VCaP (cell line): ENCODE measurements at regions not wholly inside any gene's neighbourhood (a gene's known extent, or its start where the extent isn't known, plus 50 kb on each side); places are given as distances from the start of the nearest gene placed in this dataset.
A peak's percentile ranks its signal among the peaks of the same experiment; 100 is the strongest.

ENCODE experiments used
- H3K27ac ChIP-seq: fragments of 450-650 bp; 2 replicates; pipeline ENCODE4 v1.5.1; 2017
- CTCF ChIP-seq: fragments of 450-650 bp; conservative IDR thresholded peaks from 2 replicates; pipeline ENCODE4 v1.5.1; 2017; ENCODE audit warnings: mild to moderate bottlenecking, moderate library complexity

DNA sequence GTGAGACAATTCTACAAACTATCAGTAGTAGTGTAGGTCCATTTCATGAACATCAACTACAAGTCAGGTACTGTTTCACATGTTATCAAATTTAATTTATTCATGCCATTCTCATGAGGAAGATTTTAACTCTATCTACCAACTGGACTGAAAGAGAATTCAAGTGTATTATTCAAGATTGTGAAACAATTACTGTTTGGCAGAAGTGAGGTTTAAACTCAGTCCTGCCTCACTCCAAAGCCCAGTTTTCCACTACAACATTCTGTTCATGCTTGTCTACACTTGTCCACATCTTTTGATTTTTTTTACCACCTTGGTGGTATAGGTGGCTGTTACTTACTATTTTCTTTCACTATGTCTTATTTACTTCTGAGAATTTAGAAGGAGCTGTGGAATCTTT lies 272.9 kb downstream of the TGFB2 start:
- no peak for TF ChIP-seq CTCF
- no peak overlapping the region for H3K27ac ChIP-seq

- TF ChIP-seq CTCF, result no peak
- no peak overlapping the region for H3K27ac ChIP-seq
Measured at GRCh38 chr1:218620956-218621355, 275.8 kb downstream of the TGFB2 start.

DNA sequence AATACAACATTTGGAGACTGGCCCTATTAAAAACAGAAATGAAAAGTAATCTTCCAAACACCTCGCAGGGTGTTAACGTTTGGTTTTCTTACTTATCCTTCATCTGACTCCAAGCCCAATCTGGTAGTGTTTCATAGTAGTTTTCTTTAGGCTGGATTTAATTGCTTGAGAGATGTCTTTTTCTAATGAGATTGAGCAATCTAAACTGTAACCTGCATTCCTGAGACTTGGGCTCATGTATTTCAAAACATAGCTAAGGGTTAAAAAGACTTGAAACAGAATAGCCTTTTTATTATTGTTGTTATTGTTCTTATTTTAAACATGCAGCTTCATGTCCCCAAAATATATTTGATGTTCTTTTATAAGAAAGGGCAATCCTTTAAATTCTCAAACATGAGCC lies 278.9 kb downstream of the TGFB2 start:
- no peak for TF ChIP-seq CTCF
- H3K27ac ChIP-seq, result peak overlapping the region; percentile 20; the same call in 1 of the 2 replicates

DNA sequence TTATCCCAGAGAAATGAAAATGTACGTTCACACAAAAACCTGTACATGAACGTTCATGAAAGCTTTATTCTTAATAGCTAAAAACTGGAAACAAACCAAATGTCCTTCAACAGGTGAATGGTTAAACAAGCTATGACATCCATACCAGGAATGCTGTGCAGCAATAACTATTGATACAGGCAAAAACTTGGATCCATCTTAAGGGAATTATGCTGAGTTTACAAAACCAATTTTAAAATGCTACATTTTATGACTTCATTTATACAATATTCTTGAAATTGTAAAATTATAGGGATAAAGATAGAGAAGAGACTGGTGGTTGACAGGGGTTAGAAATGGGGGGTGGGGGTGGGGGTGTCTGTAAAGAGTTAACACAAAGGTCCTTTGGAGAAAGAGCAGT lies 280.3 kb downstream of the TGFB2 start:
- peak overlapping the region; percentile 20; the same call in 1 of the 2 replicates for H3K27ac ChIP-seq
- no peak for TF ChIP-seq CTCF

DNA sequence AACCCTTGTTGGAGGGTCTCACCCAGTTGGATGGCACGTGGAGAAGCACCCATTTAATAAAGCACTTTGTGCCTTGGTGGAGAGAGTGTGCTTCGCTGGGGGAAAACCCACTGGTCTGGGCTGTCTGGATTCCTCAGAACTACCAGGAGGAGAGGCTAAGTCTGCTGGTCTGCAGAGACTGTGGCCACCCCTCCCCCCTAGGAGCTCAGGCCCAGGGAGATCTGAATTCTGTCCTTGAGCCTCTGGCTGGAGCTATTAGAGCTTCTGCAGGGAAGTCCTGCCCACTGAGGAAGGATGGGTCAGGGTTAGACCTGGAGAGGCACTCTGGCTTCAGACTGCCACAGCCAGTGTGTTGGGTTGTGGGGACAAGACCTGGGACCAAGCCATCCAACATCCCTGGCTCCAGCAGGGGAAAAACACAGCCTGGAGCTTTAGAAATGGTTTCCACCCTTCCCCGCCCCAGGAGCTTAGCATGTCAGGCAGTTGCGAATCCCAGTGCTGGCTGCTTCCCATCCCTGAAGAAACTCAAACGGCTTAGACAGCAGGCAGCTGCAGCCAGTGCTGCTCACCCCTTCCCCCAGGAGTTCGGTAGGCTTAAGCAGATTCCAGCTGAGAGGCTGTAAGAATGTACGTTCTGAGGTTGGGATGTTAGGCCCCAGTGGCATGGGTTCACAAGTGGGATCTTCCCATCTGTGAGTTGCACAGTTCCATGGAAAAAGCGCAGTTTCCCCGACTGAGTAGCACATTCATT lies 288.3 kb downstream of the TGFB2 start:
- no peak for TF ChIP-seq CTCF
- no peak overlapping the region for H3K27ac ChIP-seq

DNA sequence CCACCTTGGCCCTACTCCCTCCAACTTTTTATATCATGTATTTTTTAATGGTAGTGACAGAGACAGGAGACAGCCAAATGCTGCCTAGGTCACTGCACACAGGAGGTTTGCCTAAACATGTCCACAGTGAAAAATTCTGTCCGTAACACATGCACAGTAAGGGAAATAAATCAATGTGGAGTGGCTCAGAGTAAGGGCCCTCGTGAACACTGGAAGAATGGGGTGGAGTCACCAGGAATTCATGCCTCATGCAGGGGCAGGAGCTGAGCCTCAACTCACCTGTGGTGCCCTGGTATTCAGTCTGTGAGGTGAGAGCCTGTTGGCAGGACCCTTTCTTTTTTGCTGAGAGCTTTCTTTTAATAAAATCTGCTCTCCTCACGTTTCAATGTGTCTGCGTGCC lies 289.1 kb downstream of the TGFB2 start:
- no peak overlapping the region for H3K27ac ChIP-seq
- no peak for TF ChIP-seq CTCF

DNA sequence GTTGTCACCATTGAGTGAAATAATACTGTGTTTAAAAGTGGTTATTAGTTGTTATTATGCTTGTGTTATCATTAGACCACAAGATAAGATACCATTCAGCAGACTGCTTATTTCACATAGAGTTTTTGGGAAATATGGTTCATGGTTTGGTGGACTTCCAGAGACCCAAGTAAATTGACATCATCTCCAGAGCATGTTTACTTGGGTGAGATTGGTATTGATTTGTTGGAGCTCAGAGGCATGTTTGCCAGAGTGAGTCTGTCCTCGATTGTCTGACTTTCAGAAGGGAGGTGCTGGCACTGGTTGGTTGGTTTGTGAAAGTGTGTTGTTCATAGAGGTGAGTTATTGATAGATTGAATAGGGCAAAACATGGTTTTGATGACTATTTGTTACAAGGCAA lies 291.4 kb downstream of the TGFB2 start:
- no peak for TF ChIP-seq CTCF
- H3K27ac ChIP-seq, result no peak overlapping the region
